SK-N-DZ (cell line): ENCODE measurements at regions not wholly inside any gene's neighbourhood (a gene's known extent, or its start where the extent isn't known, plus 50 kb on each side); places are given as distances from the start of the nearest gene placed in this dataset.
"Not testable (repeated sequence)": the region's sequence is repeated elsewhere in the genome, so short reads cannot be mapped to it uniquely, and the experiment has no call there.

Source experiments
- DNase-seq: peaks from one replicate; pipeline ENCODE4 v3.0.0-alpha.2; 2015; ENCODE audit warnings: low spot score

GRCh38 chr12:43252585-43252984 is 299.4 kb downstream of the ADAMTS20 start:
- DNase-seq, result no peak

- DNase-seq, result no peak
These were observed 306.1 kb downstream of the ADAMTS20 start for GRCh38 chr12:43245947-43246346.

- DNase-seq, result no peak
These were observed 310.0 kb downstream of the ADAMTS20 start for GRCh38 chr12:43241986-43242385.

- DNase-seq, result no peak
These were observed 313.7 kb downstream of the ADAMTS20 start for GRCh38 chr12:43238281-43238680.

GRCh38 chr12:43237238-43237879 is 314.6 kb downstream of the ADAMTS20 start:
- no peak for DNase-seq

GRCh38 chr12:43235721-43236120 is 316.3 kb downstream of the ADAMTS20 start:
- no peak for DNase-seq

- DNase-seq, result no peak
These were observed 318.1 kb downstream of the ADAMTS20 start for GRCh38 chr12:43233861-43234260.

- DNase-seq, result no peak
These were observed 325.9 kb downstream of the ADAMTS20 start for GRCh38 chr12:43226151-43226550.

- not testable (repeated sequence) for DNase-seq
These were observed 327.7 kb downstream of the ADAMTS20 start for GRCh38 chr12:43224190-43224805.

- no peak for DNase-seq
These were observed 329.2 kb downstream of the ADAMTS20 start for GRCh38 chr12:43222796-43223195.

- DNase-seq, result no peak
These were observed 330.8 kb downstream of the ADAMTS20 start for GRCh38 chr12:43221216-43221615.

GRCh38 chr12:43216490-43216889 is 335.5 kb downstream of the ADAMTS20 start:
- peak; percentile 52 for DNase-seq

GRCh38 chr12:43214166-43214565 is 337.8 kb downstream of the ADAMTS20 start:
- DNase-seq, result no peak

GRCh38 chr12:43213608-43214007 is 338.4 kb downstream of the ADAMTS20 start:
- no peak for DNase-seq

- no peak for DNase-seq
These were observed 341.4 kb downstream of the ADAMTS20 start for GRCh38 chr12:43210485-43211192.

GRCh38 chr12:43208627-43209026 is 343.4 kb downstream of the ADAMTS20 start:
- no peak for DNase-seq

- DNase-seq, result no peak
These were observed 343.8 kb downstream of the ADAMTS20 start for GRCh38 chr12:43208221-43208620.

GRCh38 chr12:43206396-43206795 is 345.6 kb downstream of the ADAMTS20 start:
- no peak for DNase-seq

GRCh38 chr12:43198608-43199007 is 353.4 kb downstream of the ADAMTS20 start:
- no peak for DNase-seq

- no peak for DNase-seq
These were observed 355.6 kb downstream of the ADAMTS20 start for GRCh38 chr12:43196268-43196907.

- not testable (repeated sequence) for DNase-seq
These were observed 358.9 kb downstream of the ADAMTS20 start for GRCh38 chr12:43193096-43193495.

GRCh38 chr12:43192442-43192841 is 359.6 kb downstream of the ADAMTS20 start:
- DNase-seq, result not testable (repeated sequence)
